ENCODE measurements at regions not wholly inside any gene's neighbourhood (a gene's known extent, or its start where the extent isn't known, plus 50 kb on each side); places are given as distances from the start of the nearest gene placed in this dataset.

DNA sequence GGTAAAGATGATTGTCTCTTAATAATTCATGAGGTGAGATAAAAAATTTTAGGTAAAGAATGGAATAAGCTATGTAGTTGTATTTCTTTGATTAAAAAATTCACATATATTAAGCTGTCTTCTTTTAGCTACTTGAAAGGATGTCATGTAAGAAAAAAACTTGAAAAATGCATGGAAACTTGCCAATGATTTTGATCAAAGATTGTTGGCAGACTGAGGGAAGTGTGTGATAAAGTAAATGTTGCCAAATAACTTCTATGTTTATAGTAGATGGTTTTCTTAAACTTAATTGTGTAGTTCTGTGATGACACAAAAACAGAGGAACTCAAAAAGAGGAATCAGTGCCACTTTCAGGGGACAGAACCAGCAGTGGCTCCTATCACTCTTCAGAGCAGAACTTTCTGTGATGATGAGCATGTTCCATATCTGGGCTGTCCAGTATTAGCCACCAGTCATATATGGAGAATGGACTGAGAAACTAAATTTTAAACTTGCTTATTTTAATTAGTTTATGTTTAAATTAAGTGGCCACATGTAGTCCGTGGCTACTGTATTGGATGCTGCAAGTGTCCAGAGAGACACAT, 51.9 kb upstream of the SLC38A11 start:
- DNase-seq (ENCODE audit: low read depth): no peak
- TF ChIP-seq CTCF (IDR thresholded peaks at IDR 0.05; ENCODE audit: low read depth, low read length, missing control alignments): no peak
- no peak overlapping the region for H3K4me3 ChIP-seq (ENCODE audit: low read depth, low read length)

All from GM12864 (cell line).